ENCODE measurements at regions not wholly inside any gene's neighbourhood (a gene's known extent, or its start where the extent isn't known, plus 50 kb on each side); places are given as distances from the start of the nearest gene placed in this dataset.

- no TSS peak for BruUV-seq (replicated peaks)
- DNase-seq (ENCODE audit: low read depth, low spot score) (no peak), FAIRE-seq (no peak)
- dilution Hi-C loops (cut with MboI; ENCODE audit: extremely low pct_ligation_motif_present, low sequenced_read_pairs) = no loop called here
- ChIA-PET POLR2A (no interaction called here), CTCF (interaction anchor here (1.5 kb wide), 1 partner anchor 29 kb away, joined by 3 read pairs; no protein-coding TSS in a partner anchor)
- intact Hi-C loops (cut with micrococcal nuclease) = no loop called here
- Histone ChIP-seq H3K9me1 (replicated peaks; ENCODE audit: control insufficient read depth, extremely low read depth, insufficient read depth, low read length) (no peaks in the 10 kb centered on the region), H3K79me2 (ENCODE audit: control insufficient read depth, insufficient read depth, low read length) (no peaks in the 10 kb centered on the region), H3K36me3 (ENCODE audit: control insufficient read depth in 2 of 2, extremely low read depth in 1 of 2, insufficient read depth in 2 of 2, low read length in 2 of 2) (no peaks in the 10 kb centered on the region), H2AFZ (ENCODE audit: low read depth, low read length) (no peak overlapping the region), H3K9me3 (replicated peaks; ENCODE audit: control insufficient read depth, insufficient read depth, low read length) (no peaks in the 10 kb centered on the region), H3K27me3 (ENCODE audit: control insufficient read depth in 2 of 2, insufficient read depth in 2 of 2, low read length in 2 of 2) (peaks cover 0 to 2% of the 10 kb centered on the region in 2 experiments), H3K4me2 (ENCODE audit: insufficient read depth, low read length) (no peak overlapping the region), H3K4me1 (ENCODE audit: control insufficient read depth, extremely low read depth, insufficient read depth, low read length) (no peaks in the 10 kb centered on the region), H3K9ac (replicated peaks; ENCODE audit: extremely low read depth, insufficient read depth, low read length) (no peak overlapping the region), H3K4me3 (replicated peaks in 1 of 3; ENCODE audit: insufficient read depth in 1 of 3, low read depth in 1 of 3, low read length in 3 of 3) (no peak overlapping the region), H3K27ac (ENCODE audit: insufficient read depth, low read depth, low read length) (no peak overlapping the region), H4K20me1 (replicated peaks; ENCODE audit: control insufficient read depth, extremely low read depth, insufficient read depth, low read length) (no peaks in the 10 kb centered on the region)
- TF ChIP-seq JUN (IDR thresholded peaks at IDR 0.05; ENCODE audit: borderline replicate concordance, insufficient read depth, insufficient read length, low read depth) (no peak), MYC (IDR thresholded peaks at IDR 0.05; ENCODE audit: low read depth, low read length) (no peak), POLR2A (IDR thresholded peaks at IDR 0.05; ENCODE audit: low read depth, low read length) (no peak), FOS (IDR thresholded peaks at IDR 0.05; ENCODE audit: borderline replicate concordance, insufficient read depth, low read length) (no peak), POLR2AphosphoS5 (IDR thresholded peaks at IDR 0.05; ENCODE audit: insufficient read depth, low read depth, low read length) (no peak), EZH2 (IDR thresholded peaks at IDR 0.05; ENCODE audit: borderline replicate concordance, low read depth, low read length, severe bottlenecking) (no peak), GATA2 (IDR thresholded peaks at IDR 0.05; ENCODE audit: insufficient read depth, insufficient read length, low read depth, low read length) (no peak)
- TF ChIP-seq, protein P1, sequence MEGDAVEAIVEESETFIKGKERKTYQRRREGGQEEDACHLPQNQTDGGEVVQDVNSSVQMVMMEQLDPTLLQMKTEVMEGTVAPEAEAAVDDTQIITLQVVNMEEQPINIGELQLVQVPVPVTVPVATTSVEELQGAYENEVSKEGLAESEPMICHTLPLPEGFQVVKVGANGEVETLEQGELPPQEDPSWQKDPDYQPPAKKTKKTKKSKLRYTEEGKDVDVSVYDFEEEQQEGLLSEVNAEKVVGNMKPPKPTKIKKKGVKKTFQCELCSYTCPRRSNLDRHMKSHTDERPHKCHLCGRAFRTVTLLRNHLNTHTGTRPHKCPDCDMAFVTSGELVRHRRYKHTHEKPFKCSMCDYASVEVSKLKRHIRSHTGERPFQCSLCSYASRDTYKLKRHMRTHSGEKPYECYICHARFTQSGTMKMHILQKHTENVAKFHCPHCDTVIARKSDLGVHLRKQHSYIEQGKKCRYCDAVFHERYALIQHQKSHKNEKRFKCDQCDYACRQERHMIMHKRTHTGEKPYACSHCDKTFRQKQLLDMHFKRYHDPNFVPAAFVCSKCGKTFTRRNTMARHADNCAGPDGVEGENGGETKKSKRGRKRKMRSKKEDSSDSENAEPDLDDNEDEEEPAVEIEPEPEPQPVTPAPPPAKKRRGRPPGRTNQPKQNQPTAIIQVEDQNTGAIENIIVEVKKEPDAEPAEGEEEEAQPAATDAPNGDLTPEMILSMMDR (IDR thresholded peaks at IDR 0.05; ENCODE audit: extremely low read depth in 1 of 2, insufficient read depth in 1 of 2, low read depth in 1 of 2, low read length in 2 of 2) = no peak
- TF ChIP-seq, protein P2, sequence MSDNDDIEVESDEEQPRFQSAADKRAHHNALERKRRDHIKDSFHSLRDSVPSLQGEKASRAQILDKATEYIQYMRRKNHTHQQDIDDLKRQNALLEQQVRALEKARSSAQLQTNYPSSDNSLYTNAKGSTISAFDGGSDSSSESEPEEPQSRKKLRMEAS (IDR thresholded peaks at IDR 0.05; ENCODE audit: insufficient read depth, insufficient read length) = no peak
These were observed 279.9 kb upstream of the CDYL start for GRCh38 chr6:4496284-4496683.
